Liver (tissue), 8 donors: ENCODE measurements at regions not wholly inside any gene's neighbourhood (a gene's known extent, or its start where the extent isn't known, plus 50 kb on each side); places are given as distances from the start of the nearest gene placed in this dataset.

Experiments used
- DNase-seq: peaks from one replicate; pipeline ENCODE4 v3.0.0-alpha.2; 2017; ENCODE audit warnings: low spot score
- H3K27ac ChIP-seq, 2 donors: one replicate each; pipeline ENCODE4 v1.7.0; 2013; ENCODE audit warnings: inconsistent platforms in 2 of 2, low read length in 2 of 2, control low read depth in 1 of 2, low read depth in 1 of 2, mild to moderate bottlenecking in 1 of 2
- H3K27me3 ChIP-seq, 4 donors: one replicate each; pipeline versions ENCODE4 v1.6.1 to v1.7.0; 2013; ENCODE audit warnings: low read length in 3 of 4, inconsistent platforms in 1 of 4, mild to moderate bottlenecking in 1 of 4, moderate library complexity in 1 of 4; ENCODE audit not compliant: control insufficient read depth in 4 of 4, insufficient read depth in 4 of 4
- H3K36me3 ChIP-seq, 4 donors: one replicate each; pipeline versions ENCODE4 v1.6.1 to v1.7.0; 2013; ENCODE audit warnings: low read length in 3 of 4, mild to moderate bottlenecking in 3 of 4, low read depth in 1 of 4, moderate library complexity in 1 of 4; ENCODE audit not compliant: control insufficient read depth in 4 of 4, insufficient read depth in 3 of 4
- H3K4me1 ChIP-seq, 4 donors: one replicate each; pipeline versions ENCODE4 v1.6.1 to v1.7.0; 2013; ENCODE audit warnings: low read length in 3 of 4, mild to moderate bottlenecking in 3 of 4, moderate library complexity in 1 of 4; ENCODE audit not compliant: control insufficient read depth in 4 of 4, insufficient read depth in 4 of 4
- H3K4me3 ChIP-seq, 3 donors: one replicate each; pipeline versions ENCODE4 v1.6.1 to v1.7.0; 2013; ENCODE audit warnings: low read length in 3 of 3, control low read depth in 1 of 3, low read depth in 1 of 3, mild to moderate bottlenecking in 1 of 3
- H3K9ac ChIP-seq, 2 donors: one replicate each; pipeline ENCODE4 v1.7.0; 2013; ENCODE audit warnings: low read length in 2 of 2, mild to moderate bottlenecking in 2 of 2, moderate library complexity in 2 of 2, control low read depth in 1 of 2, low read depth in 1 of 2
- H3K9me3 ChIP-seq, 4 donors: one replicate each; pipeline versions ENCODE4 v1.6.1 to v1.7.0; 2013; ENCODE audit warnings: low read length in 3 of 4; ENCODE audit not compliant: control insufficient read depth in 4 of 4
- ATF3 ChIP-seq: IDR thresholded peaks from 2 replicates; pipeline ENCODE4 v1.6.1; 2016; ENCODE audit warnings: antibody characterized with exemption
- EGR1 ChIP-seq, 2 donors: IDR thresholded peaks; 2 replicates each; pipeline ENCODE4 v1.6.1; 2016 to 2018; ENCODE audit warnings: antibody characterized with exemption in 2 of 2, low read depth in 2 of 2
- FOXA1 ChIP-seq: IDR thresholded peaks from 2 replicates; pipeline ENCODE4 v1.6.1; 2016; ENCODE audit warnings: antibody characterized with exemption
- FOXA2 ChIP-seq: IDR thresholded peaks from 2 replicates; pipeline ENCODE4 v1.6.1; 2016; ENCODE audit warnings: antibody characterized with exemption
- HNF4A ChIP-seq, 2 donors: conservative IDR thresholded peaks; 2 replicates each; pipeline ENCODE4 v1.6.1; 2016; ENCODE audit warnings: antibody characterized with exemption in 2 of 2, mild to moderate bottlenecking in 2 of 2
- HNF4G ChIP-seq: IDR thresholded peaks from 2 replicates; pipeline ENCODE4 v1.6.1; 2016; ENCODE audit warnings: antibody characterized with exemption
- MAX ChIP-seq: IDR thresholded peaks from 2 replicates; pipeline ENCODE4 v1.6.1; 2016; ENCODE audit warnings: antibody characterized with exemption
- NR2F2 ChIP-seq: IDR thresholded peaks from 2 replicates; pipeline ENCODE4 v1.6.1; 2016; ENCODE audit warnings: antibody characterized with exemption
- RAD21 ChIP-seq, 2 donors: IDR thresholded peaks; 2 replicates each; pipeline ENCODE4 v1.6.1; 2016; ENCODE audit warnings: antibody characterized with exemption in 2 of 2, mild to moderate bottlenecking in 2 of 2
- REST ChIP-seq: IDR thresholded peaks from 2 replicates; pipeline ENCODE4 v1.6.1; 2016; ENCODE audit warnings: antibody characterized with exemption, mild to moderate bottlenecking
- RXRA ChIP-seq, 2 donors: IDR thresholded peaks; 2 replicates each; pipeline ENCODE4 v1.6.1; 2017 to 2018; ENCODE audit warnings: antibody characterized with exemption in 2 of 2, mild to moderate bottlenecking in 1 of 2
- SP1 ChIP-seq: IDR thresholded peaks from 2 replicates; pipeline ENCODE4 v1.6.1; 2018; ENCODE audit warnings: antibody characterized with exemption, mild to moderate bottlenecking
- TAF1 ChIP-seq: conservative IDR thresholded peaks from 2 replicates; pipeline ENCODE4 v1.6.1; 2016; ENCODE audit warnings: antibody characterized with exemption, mild to moderate bottlenecking
- YY1 ChIP-seq: IDR thresholded peaks from 2 replicates; pipeline ENCODE4 v1.6.1; 2016; ENCODE audit warnings: antibody characterized with exemption, mild to moderate bottlenecking
- WGBS: extraction: QIAGEN DNeasy Blood & Tissue Kit; methylation state at CpG from one replicate; pipeline ENCODE4 v1.1.7; 2013; 5-methylcytosine and 5-hydroxymethylcytosine counted together
- TF ChIP-seq, protein P1 (sequence below): fragments of 150-350 bp; IDR thresholded peaks from 2 replicates; pipeline ENCODE4 v1.5.1; 2017; ENCODE audit warnings: improper control_type of control experiment, low read depth, low read length; ENCODE audit not compliant: missing input control
- donor health status: healthy.
- donor health status: healthy.
- donor health status: healthy.
- donor health status: healthy.
- donor health status: healthy.

DNA sequence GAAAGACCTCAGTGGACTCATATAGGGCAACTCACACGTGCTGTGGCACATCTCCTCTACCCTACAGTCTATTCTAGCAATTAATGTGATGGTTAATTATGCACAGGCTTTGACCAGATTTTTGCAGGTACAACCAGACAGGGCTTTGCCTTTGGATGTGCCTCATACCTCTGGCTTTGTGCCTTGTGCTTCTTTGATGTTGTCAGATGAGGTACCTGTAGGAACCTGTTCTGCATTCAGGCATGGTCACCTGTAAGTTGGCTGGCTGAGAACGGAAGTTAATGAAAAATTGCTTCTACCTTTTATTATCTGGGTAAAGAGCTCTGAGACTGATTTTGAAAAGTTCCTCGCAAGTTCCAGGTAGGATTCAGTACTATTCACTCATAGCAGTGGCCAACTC is 462.9 kb upstream of the ZFHX3 start:
- WGBS = 75% methylated on average over 3 of the region's 3 CpGs

GRCh38 chr16:73506568-73507056 is 458.7 kb upstream of the ZFHX3 start:
- H3K4me3 ChIP-seq = no peak overlapping the region
- no peaks in the 10 kb centered on the region for H3K4me1 ChIP-seq
- no peak for DNase-seq
- H3K9me3 ChIP-seq = no peaks in the 10 kb centered on the region
- H3K36me3 ChIP-seq = no peaks in the 10 kb centered on the region
- H3K27ac ChIP-seq = no peak overlapping the region
- H3K27me3 ChIP-seq = peaks cover 0 to 9% (median 0%) of the 10 kb centered on the region in 4 donors
- WGBS = 82% methylated on average over 13 of the region's 13 CpGs
- H3K9ac ChIP-seq = no peak overlapping the region
- TF ChIP-seq FOXA2 (no peak), RAD21 (IDR thresholded peaks at IDR 0.05) (no peak), TAF1 (no peak), FOXA1 (no peak), EGR1 (IDR thresholded peaks at IDR 0.05; ENCODE audit: low read depth in 2 of 2) (no peak), YY1 (no peak), HNF4A (conservative IDR thresholded peaks at IDR 0.05) (no peak), NR2F2 (no peak), ATF3 (no peak), MAX (no peak)
- TF ChIP-seq, protein P1, sequence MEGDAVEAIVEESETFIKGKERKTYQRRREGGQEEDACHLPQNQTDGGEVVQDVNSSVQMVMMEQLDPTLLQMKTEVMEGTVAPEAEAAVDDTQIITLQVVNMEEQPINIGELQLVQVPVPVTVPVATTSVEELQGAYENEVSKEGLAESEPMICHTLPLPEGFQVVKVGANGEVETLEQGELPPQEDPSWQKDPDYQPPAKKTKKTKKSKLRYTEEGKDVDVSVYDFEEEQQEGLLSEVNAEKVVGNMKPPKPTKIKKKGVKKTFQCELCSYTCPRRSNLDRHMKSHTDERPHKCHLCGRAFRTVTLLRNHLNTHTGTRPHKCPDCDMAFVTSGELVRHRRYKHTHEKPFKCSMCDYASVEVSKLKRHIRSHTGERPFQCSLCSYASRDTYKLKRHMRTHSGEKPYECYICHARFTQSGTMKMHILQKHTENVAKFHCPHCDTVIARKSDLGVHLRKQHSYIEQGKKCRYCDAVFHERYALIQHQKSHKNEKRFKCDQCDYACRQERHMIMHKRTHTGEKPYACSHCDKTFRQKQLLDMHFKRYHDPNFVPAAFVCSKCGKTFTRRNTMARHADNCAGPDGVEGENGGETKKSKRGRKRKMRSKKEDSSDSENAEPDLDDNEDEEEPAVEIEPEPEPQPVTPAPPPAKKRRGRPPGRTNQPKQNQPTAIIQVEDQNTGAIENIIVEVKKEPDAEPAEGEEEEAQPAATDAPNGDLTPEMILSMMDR = no peak

More for the DNA sequence above, 462.9 kb upstream of the ZFHX3 start:
- Histone ChIP-seq H3K27ac (no peak overlapping the region), H3K36me3 (no peaks in the 10 kb centered on the region), H3K27me3 (peaks cover 0 to 10% (median 0%) of the 10 kb centered on the region in 4 donors), H3K9ac (no peak overlapping the region), H3K4me1 (no peaks in the 10 kb centered on the region), H3K9me3 (no peaks in the 10 kb centered on the region), H3K4me3 (no peak overlapping the region)
- no peak for DNase-seq
- TF ChIP-seq ATF3 (no peak), RXRA (IDR thresholded peaks at IDR 0.05) (no peak), MAX (no peak), FOXA2 (no peak), SP1 (no peak), YY1 (no peak), REST (no peak), HNF4G (no peak), EGR1 (IDR thresholded peaks at IDR 0.05; ENCODE audit: low read depth in 2 of 2) (no peak), HNF4A (conservative IDR thresholded peaks at IDR 0.05) (no peak), RAD21 (IDR thresholded peaks at IDR 0.05) (no peak), FOXA1 (no peak)
- TF ChIP-seq, protein P1 = no peak
